RWPE1 (cell line): ENCODE measurements at regions not wholly inside any gene's neighbourhood (a gene's known extent, or its start where the extent isn't known, plus 50 kb on each side); places are given as distances from the start of the nearest gene placed in this dataset.

Source experiments
- CTCF ChIA-PET: fragments of 350-600 bp; sonication (Branson Sonifier 250); formaldehyde crosslinking; extraction: SDS; loops from one replicate; lab custom pipeline; 2021; lab: Yijun Ruan, JAX
- POLR2A ChIA-PET: fragments of 400-600 bp; formaldehyde crosslinking; extraction: SDS; loops from one replicate; lab custom pipeline; 2020; ENCODE audit warnings: antibody characterized with exemption; ENCODE audit not compliant: low non-redundant PET; lab: Yijun Ruan, JAX
- DNase-seq: peaks from one replicate; pipeline ENCODE4 v3.0.0; 2012; ENCODE audit warnings: low spot score
- H3K27ac ChIP-seq: fragments of 450-650 bp; 2 replicates; pipeline ENCODE4 v1.5.1; 2017
- CTCF ChIP-seq: fragments of 450-650 bp; conservative IDR thresholded peaks from 2 replicates; pipeline ENCODE4 v1.5.1; 2017; ENCODE audit warnings: low read depth, mild to moderate bottlenecking

GRCh38 chr9:1712861-1713450 is 302.2 kb upstream of the SMARCA2 start:
- POLR2A ChIA-PET = no interaction called here
- H3K27ac ChIP-seq = no peak overlapping the region
- CTCF ChIA-PET = no interaction called here
- no peak for DNase-seq
- no peak for TF ChIP-seq CTCF

GRCh38 chr9:1713841-1714240 is 301.3 kb upstream of the SMARCA2 start:
- H3K27ac ChIP-seq = no peak overlapping the region
- ChIA-PET CTCF (no interaction called here), POLR2A (no interaction called here)
- TF ChIP-seq CTCF = no peak
- no peak for DNase-seq

DNA sequence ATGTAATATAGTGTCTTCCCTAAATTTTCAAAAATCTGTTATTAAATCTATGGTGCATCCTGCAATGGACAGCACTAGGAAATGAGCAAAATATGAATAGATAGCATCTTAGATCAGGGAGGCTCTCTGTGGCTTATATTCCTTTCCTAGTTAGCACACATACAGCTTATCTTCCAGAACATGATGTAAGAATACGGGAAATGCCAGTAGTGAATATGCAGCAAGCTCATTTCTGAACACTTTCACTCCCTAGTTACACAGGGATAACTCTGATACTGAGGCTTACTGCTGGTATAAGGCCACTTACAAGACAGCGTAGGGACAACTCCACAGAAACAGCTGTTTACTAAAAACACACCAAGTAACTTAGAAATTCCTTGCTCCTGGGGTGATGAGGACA is 297.3 kb upstream of the SMARCA2 start:
- no peak overlapping the region for H3K27ac ChIP-seq
- no peak for DNase-seq
- TF ChIP-seq CTCF = no peak
- ChIA-PET CTCF (no interaction called here), POLR2A (no interaction called here)

- ChIA-PET CTCF (no interaction called here), POLR2A (no interaction called here)
- H3K27ac ChIP-seq = no peak overlapping the region
- no peak for TF ChIP-seq CTCF
- no peak for DNase-seq
Observed at GRCh38 chr9:1718836-1719235, 296.3 kb upstream of the SMARCA2 start.

DNA sequence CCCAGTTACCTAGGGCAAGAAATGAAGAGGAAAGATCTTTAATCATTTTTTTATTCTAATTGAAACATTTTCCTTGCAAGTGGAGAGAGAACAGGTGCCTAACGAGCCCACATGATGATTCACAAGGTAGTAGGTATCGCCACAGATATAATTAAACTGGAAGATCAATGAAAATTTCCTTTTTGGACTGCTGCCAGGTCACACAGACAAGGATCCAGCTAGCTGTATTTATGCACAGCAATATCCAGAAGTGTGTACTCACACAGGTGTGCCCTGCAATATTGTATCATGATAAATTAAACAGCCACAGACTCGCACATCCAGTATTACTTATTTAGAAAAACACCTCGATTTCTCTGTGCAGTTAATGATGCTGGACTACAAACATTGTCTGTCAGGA is 294.0 kb upstream of the SMARCA2 start:
- ChIA-PET POLR2A (no interaction called here), CTCF (no interaction called here)
- no peak for TF ChIP-seq CTCF
- H3K27ac ChIP-seq = no peak overlapping the region
- DNase-seq = no peak

DNA sequence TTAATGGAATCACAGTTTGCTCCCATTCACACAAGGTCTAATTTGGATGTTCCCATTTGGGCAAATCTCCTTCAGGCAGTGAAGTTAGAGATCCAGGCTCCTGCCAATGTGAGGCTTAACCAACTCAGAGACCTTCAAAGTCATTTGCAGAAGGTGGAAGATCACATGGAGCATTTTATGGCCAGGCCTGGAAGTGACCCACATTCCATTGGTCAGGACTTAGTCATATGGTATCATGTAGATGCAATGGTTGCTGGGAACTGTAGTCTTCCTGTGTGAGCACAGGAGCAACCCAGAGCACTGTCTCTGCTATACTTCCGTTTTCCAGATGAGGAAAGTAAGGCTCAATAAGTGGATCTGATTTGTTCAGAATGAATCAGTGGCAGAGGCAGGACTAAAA is 292.7 kb upstream of the SMARCA2 start:
- TF ChIP-seq CTCF = no peak
- ChIA-PET CTCF (no interaction called here), POLR2A (no interaction called here)
- no peak for DNase-seq
- H3K27ac ChIP-seq = no peak overlapping the region
